Adrenal gland (tissue), 9 donors: ENCODE measurements at regions not wholly inside any gene's neighbourhood (a gene's known extent, or its start where the extent isn't known, plus 50 kb on each side); places are given as distances from the start of the nearest gene placed in this dataset.

Source experiments
- DNase-seq, 7 donors: peaks; one replicate each; pipeline ENCODE4 v3.0.0-alpha.2; 2019 to 2020
- H3K27ac ChIP-seq, 5 donors: fragments of 200-600 bp; sonication (generic) in 4 of 5; 1 replicate in 3 of 5; 2 replicates in 2 of 5; pipeline versions ENCODE4 v1.5.1 to v1.8.0; 2016 to 2020; ENCODE audit warnings: mild to moderate bottlenecking in 1 of 5
- H3K27me3 ChIP-seq: fragments of 200-600 bp; 2 replicates; pipeline ENCODE4 v1.8.0; 2021
- H3K36me3 ChIP-seq, 2 donors: fragments of 200-600 bp; replicated peaks in 1 of 2; 1 replicate in 1 of 2; 2 replicates in 1 of 2; pipeline versions ENCODE4 v1.5.1 to v1.8.0; 2018 to 2022
- H3K4me1 ChIP-seq, 2 donors: fragments of 200-600 bp; replicated peaks in 1 of 2; 1 replicate in 1 of 2; 2 replicates in 1 of 2; pipeline versions ENCODE4 v1.5.1 to v1.8.0; 2018 to 2021
- H3K4me3 ChIP-seq, 4 donors: fragments of 200-600 bp; sonication (generic) in 3 of 4; one replicate each; pipeline ENCODE4 v1.5.1; 2016 to 2018
- H3K9me3 ChIP-seq, 3 donors: fragments of 200-600 bp; sonication (generic) in 1 of 3; replicated peaks in 1 of 3; 1 replicate in 2 of 3; 2 replicates in 1 of 3; pipeline versions ENCODE4 v1.5.1 to v1.8.0; 2016 to 2021
- CTCF ChIP-seq, 6 experiments: fragments of 450-650 bp in 4 of 6; fragments of 200-600 bp in 2 of 6; sonication (generic) in 1 of 6; IDR thresholded peaks; 1 replicate in 5 of 6; 2 replicates in 1 of 6; pipeline versions ENCODE4 v1.5.1 to v1.8.0; 2016 to 2021; ENCODE audit warnings: antibody characterized with exemption in 6 of 6, mild to moderate bottlenecking in 2 of 6, moderate library complexity in 1 of 6
- POLR2A ChIP-seq, 2 donors: fragments of 450-650 bp; IDR thresholded peaks; one replicate each; pipeline ENCODE4 v1.6.1; 2017; ENCODE audit warnings: antibody characterized with exemption in 2 of 2, mild to moderate bottlenecking in 2 of 2, moderate library complexity in 1 of 2
- WGBS, 4 donors: extraction: QIAGEN DNeasy Blood & Tissue Kit in 2 of 4; methylation state at CpG; one replicate each; pipeline versions ENCODE4 v1.1.5 to v1.1.7; 2013 to 2017; 5-methylcytosine and 5-hydroxymethylcytosine counted together
- intact Hi-C, 2 donors: fragments of 100-400 bp; cut with DNase I; formaldehyde crosslinking; loops; one replicate each; pipeline versions ENCODE4 v1.14.1 to v1.15.0; 2022 to 2023
- donor health status: healthy with polysubstance abuse.
- donor health status: Bipolar disorder and iron deficiency.
- donor health status: DM: yes; HTN: yes; CAD: no.
- donor health status: DM: no; HTN: no; CAD: no.
- donor health status: DM: no; HTN: no; CAD: no.

GRCh38 chrX:455673-456072 is 69.0 kb upstream of the PPP2R3B start:
- H3K4me3 ChIP-seq = no peak overlapping the region
- TF ChIP-seq POLR2A (IDR thresholded peaks at IDR 0.05) = no peak
- intact Hi-C loops = no loop called here
- H3K36me3 ChIP-seq = no peaks in the 10 kb centered on the region
- 52 to 66% (median 60%) methylated on average over 9 of the region's 9 CpGs for WGBS, 4 donors
- no peaks in the 10 kb centered on the region for H3K9me3 ChIP-seq
- DNase-seq = no peak
- H3K27ac ChIP-seq = no peak overlapping the region
- no peaks in the 10 kb centered on the region for H3K27me3 ChIP-seq
- no peaks in the 10 kb centered on the region for H3K4me1 ChIP-seq

- intact Hi-C loops = no loop called here
- Histone ChIP-seq H3K36me3 (no peaks in the 10 kb centered on the region), H3K27ac (no peak overlapping the region), H3K9me3 (no peaks in the 10 kb centered on the region), H3K4me3 (no peak overlapping the region), H3K4me1 (no peaks in the 10 kb centered on the region), H3K27me3 (no peaks in the 10 kb centered on the region)
- TF ChIP-seq POLR2A (IDR thresholded peaks at IDR 0.05) = no peak
- no peak for TF ChIP-seq CTCF (IDR thresholded peaks at IDR 0.05)
- no peak for DNase-seq
Observed at GRCh38 chrX:456146-456545, 69.4 kb upstream of the PPP2R3B start.

- WGBS, 4 donors = 56 to 71% (median 62%) methylated on average over 5 of the region's 5 CpGs
- intact Hi-C loops = no loop called here
- Histone ChIP-seq H3K27me3 (no peaks in the 10 kb centered on the region), H3K27ac (no peak overlapping the region), H3K4me3 (no peak overlapping the region), H3K36me3 (no peaks in the 10 kb centered on the region), H3K4me1 (no peaks in the 10 kb centered on the region), H3K9me3 (no peaks in the 10 kb centered on the region)
- DNase-seq = no peak
- TF ChIP-seq POLR2A (IDR thresholded peaks at IDR 0.05) (no peak), CTCF (IDR thresholded peaks at IDR 0.05) (no peak)
Observed at GRCh38 chrX:456551-457291, 70.0 kb upstream of the PPP2R3B start.

- Histone ChIP-seq H3K27ac (no peak overlapping the region), H3K4me1 (no peaks in the 10 kb centered on the region), H3K27me3 (no peaks in the 10 kb centered on the region), H3K9me3 (no peaks in the 10 kb centered on the region), H3K4me3 (no peak overlapping the region), H3K36me3 (no peaks in the 10 kb centered on the region)
- no peak for DNase-seq
- intact Hi-C loops = no loop called here
- TF ChIP-seq POLR2A (IDR thresholded peaks at IDR 0.05) (no peak), CTCF (IDR thresholded peaks at IDR 0.05) (no peak)
- 73 to 79% (median 75%) methylated on average over 2 of the region's 2 CpGs for WGBS, 4 donors
Observed at GRCh38 chrX:457292-457679, 70.6 kb upstream of the PPP2R3B start.

- no peak overlapping the region for H3K27ac ChIP-seq
- TF ChIP-seq POLR2A (IDR thresholded peaks at IDR 0.05) (no peak), CTCF (IDR thresholded peaks at IDR 0.05) (no peak)
- DNase-seq = no peak
- H3K4me3 ChIP-seq = no peak overlapping the region
- 81 to 88% (median 85%) methylated on average over 10 to 20 of the region's 20 CpGs for WGBS, 4 donors
- intact Hi-C loops = no loop called here
- H3K9me3 ChIP-seq = no peaks in the 10 kb centered on the region
- H3K27me3 ChIP-seq = no peaks in the 10 kb centered on the region
- H3K4me1 ChIP-seq = no peaks in the 10 kb centered on the region
- no peaks in the 10 kb centered on the region for H3K36me3 ChIP-seq
Observed at GRCh38 chrX:458631-459061, 71.9 kb upstream of the PPP2R3B start.
